Ovary (tissue), 7 donors: ENCODE measurements at regions not wholly inside any gene's neighbourhood (a gene's known extent, or its start where the extent isn't known, plus 50 kb on each side); places are given as distances from the start of the nearest gene placed in this dataset.

Experiments
- DNase-seq, 5 donors: peaks; one replicate each; pipeline ENCODE4 v3.0.0-alpha.2; 2019 to 2020
- H3K27ac ChIP-seq, 2 donors: fragments of 200-600 bp; one replicate each; pipeline versions ENCODE4 v1.5.1 to v1.8.0; 2019 to 2022
- H3K27me3 ChIP-seq: fragments of 200-600 bp; one replicate; pipeline ENCODE4 v1.8.0; 2022
- H3K36me3 ChIP-seq: fragments of 200-600 bp; sonication (generic); one replicate; pipeline ENCODE4 v1.5.1; 2019
- H3K4me1 ChIP-seq: one replicate; pipeline ENCODE4 v1.8.1; 2013; ENCODE audit warnings: mild to moderate bottlenecking, moderate library complexity; ENCODE audit not compliant: insufficient read depth
- H3K4me3 ChIP-seq: fragments of 200-600 bp; sonication (generic); one replicate; pipeline ENCODE4 v1.5.1; 2017
- H3K9me3 ChIP-seq, 2 donors: fragments of 200-600 bp in 1 of 2; sonication (generic) in 1 of 2; one replicate each; pipeline versions ENCODE4 v1.5.1 to v1.8.1; 2013 to 2019; ENCODE audit warnings: mild to moderate bottlenecking in 1 of 2, moderate library complexity in 1 of 2
- CTCF ChIP-seq, 3 donors: fragments of 450-650 bp in 2 of 3; fragments of 200-600 bp in 1 of 3; IDR thresholded peaks; one replicate each; pipeline versions ENCODE4 v1.5.1 to v1.8.0; 2016 to 2022; ENCODE audit warnings: antibody characterized with exemption in 3 of 3, mild to moderate bottlenecking in 1 of 3
- EP300 ChIP-seq: sonication (generic); formaldehyde crosslinking; IDR thresholded peaks from one replicate; pipeline ENCODE4 v1.6.1; 2017; ENCODE audit warnings: antibody characterized with exemption
- POLR2A ChIP-seq: fragments of 450-650 bp; IDR thresholded peaks from one replicate; pipeline ENCODE4 v1.6.1; 2017; ENCODE audit warnings: antibody characterized with exemption, mild to moderate bottlenecking, moderate library complexity
- WGBS, 3 donors: extraction: QIAGEN DNeasy Blood & Tissue Kit in 1 of 3; methylation state at CpG; one replicate each; pipeline versions ENCODE4 v1.1.5 to v1.1.7; 2013 to 2017; 5-methylcytosine and 5-hydroxymethylcytosine counted together
- intact Hi-C, 4 donors: fragments of 100-400 bp; cut with DNase I; formaldehyde crosslinking; loops; one replicate each; pipeline versions ENCODE4 v1.11.0 to v1.15.1; 2022 to 2023
- donor health status: DM: no; HTN: no; CAD: no; lungs with moderate emphysema.
- donor health status: DM: no; HTN: no; CAD: no.
- donor health status: Bipolar disorder and iron deficiency.
- donor health status: DM: no; HTN: no; CAD: no.
- donor health status: DM: yes; HTN: yes; CAD: no.

- Histone ChIP-seq H3K36me3 (no peaks in the 10 kb centered on the region), H3K9me3 (no peaks in the 10 kb centered on the region), H3K27me3 (no peaks in the 10 kb centered on the region), H3K27ac (no peak overlapping the region), H3K4me1 (no peaks in the 10 kb centered on the region), H3K4me3 (no peak overlapping the region)
- intact Hi-C loops = no loop called here
- TF ChIP-seq POLR2A = no peak
- no peak for TF ChIP-seq CTCF (IDR thresholded peaks at IDR 0.05)
- no peak for TF ChIP-seq EP300
- no peak for DNase-seq
- 69 to 87% (median 81%) methylated on average over 6 of the region's 6 CpGs for WGBS, 3 donors
These were observed 625.4 kb downstream of the TBL1XR1 start for GRCh38 chr3:176571926-176572325.

- Histone ChIP-seq H3K27ac (no peak overlapping the region), H3K27me3 (no peaks in the 10 kb centered on the region), H3K4me3 (no peak overlapping the region), H3K9me3 (no peaks in the 10 kb centered on the region), H3K4me1 (no peaks in the 10 kb centered on the region), H3K36me3 (no peaks in the 10 kb centered on the region)
- intact Hi-C loops = no loop called here
- WGBS, 3 donors = 82 to 85% (median 85%) methylated on average over 5 of the region's 5 CpGs
- TF ChIP-seq EP300 (no peak), CTCF (IDR thresholded peaks at IDR 0.05) (no peak), POLR2A (no peak)
- no peak for DNase-seq
These were observed 626.3 kb downstream of the TBL1XR1 start for GRCh38 chr3:176570992-176571391.

GRCh38 chr3:176568189-176568588 lies 629.1 kb downstream of the TBL1XR1 start:
- TF ChIP-seq CTCF (IDR thresholded peaks at IDR 0.05) (no peak), EP300 (no peak), POLR2A (no peak)
- Histone ChIP-seq H3K4me1 (no peaks in the 10 kb centered on the region), H3K36me3 (no peaks in the 10 kb centered on the region), H3K4me3 (no peak overlapping the region), H3K9me3 (no peaks in the 10 kb centered on the region), H3K27me3 (no peaks in the 10 kb centered on the region), H3K27ac (no peak overlapping the region)
- intact Hi-C loops = no loop called here
- WGBS, 3 donors = 67 to 80% (median 75%) methylated on average over 3 of the region's 3 CpGs
- no peak for DNase-seq

GRCh38 chr3:176566757-176567156 lies 630.5 kb downstream of the TBL1XR1 start:
- intact Hi-C loops = no loop called here
- WGBS, 3 donors = 63 to 90% (median 77%) methylated on average over 2 of the region's 2 CpGs
- H3K27ac ChIP-seq = no peak overlapping the region
- H3K27me3 ChIP-seq = no peaks in the 10 kb centered on the region
- H3K4me3 ChIP-seq = no peak overlapping the region
- TF ChIP-seq EP300 = no peak
- no peak for TF ChIP-seq POLR2A
- TF ChIP-seq CTCF (IDR thresholded peaks at IDR 0.05) = no peak
- H3K9me3 ChIP-seq = no peaks in the 10 kb centered on the region
- no peaks in the 10 kb centered on the region for H3K36me3 ChIP-seq
- DNase-seq = no peak
- no peaks in the 10 kb centered on the region for H3K4me1 ChIP-seq

- no peak for TF ChIP-seq POLR2A
- TF ChIP-seq CTCF (IDR thresholded peaks at IDR 0.05) = no peak
- no peak for TF ChIP-seq EP300
- Histone ChIP-seq H3K27me3 (no peaks in the 10 kb centered on the region), H3K27ac (no peak overlapping the region), H3K4me3 (no peak overlapping the region), H3K36me3 (no peaks in the 10 kb centered on the region), H3K9me3 (no peaks in the 10 kb centered on the region), H3K4me1 (no peaks in the 10 kb centered on the region)
- WGBS, 3 donors = 90 to 95% (median 94%) methylated on average over 1 of the region's 1 CpG
- DNase-seq = no peak
- intact Hi-C loops = no loop called here
These were observed 635.0 kb downstream of the TBL1XR1 start for GRCh38 chr3:176562331-176562730.
